Sciatic nerve (tissue), 2 donors: ENCODE measurements at regions not wholly inside any gene's neighbourhood (a gene's known extent, or its start where the extent isn't known, plus 50 kb on each side); places are given as distances from the start of the nearest gene placed in this dataset.
A peak's percentile ranks its signal among the peaks of the same experiment; 100 is the strongest.

Experiments
- ATAC-seq: fragments of 200-7000 bp; cut with Tn5 transposase; one replicate; pipeline ENCODE4 v1.9.1; 2020; ENCODE audit warnings: mild to moderate bottlenecking, moderate library complexity
- DNase-seq: peaks from one replicate; pipeline ENCODE4 v3.0.0-alpha.2; 2020; ENCODE audit warnings: low spot score
- intact Hi-C: fragments of 100-400 bp; cut with DNase I; formaldehyde crosslinking; loops from one replicate; pipeline ENCODE4 v1.14.2; 2022
- donor health status: DM: no; HTN: no; CAD: no.
- donor health status: DM: no; HTN: no; CAD: no.

- ATAC-seq: peak; percentile 87
- peak; percentile 98 for DNase-seq
- intact Hi-C loops: loop anchor here (10.0 kb wide), 1 partner anchor 109 kb away; no protein-coding TSS in a partner anchor
Observed at GRCh38 chr9:129495620-129496472, 125.1 kb downstream of the C9orf50 start.

GRCh38 chr9:129494113-129494789 lies 126.7 kb downstream of the C9orf50 start:
- no peak for DNase-seq
- intact Hi-C loops: loop anchor here (10.0 kb wide), 1 partner anchor 111 kb away; no protein-coding TSS in a partner anchor
- no peak for ATAC-seq

GRCh38 chr9:129493706-129494047 lies 127.2 kb downstream of the C9orf50 start:
- intact Hi-C loops: loop anchor here (10.0 kb wide), 1 partner anchor 111 kb away; no protein-coding TSS in a partner anchor
- ATAC-seq (no peak), DNase-seq (no peak)

GRCh38 chr9:129493002-129493705 lies 127.7 kb downstream of the C9orf50 start:
- intact Hi-C loops: loop anchor here (10.0 kb wide), 1 partner anchor 112 kb away; no protein-coding TSS in a partner anchor
- DNase-seq (no peak), ATAC-seq (no peak)

- ATAC-seq (no peak), DNase-seq (no peak)
- intact Hi-C loops: loop anchor here (10.0 kb wide), 1 partner anchor 113 kb away; no protein-coding TSS in a partner anchor
Observed at GRCh38 chr9:129491487-129491855, 129.4 kb downstream of the C9orf50 start.

GRCh38 chr9:129490583-129491486 lies 130.1 kb downstream of the C9orf50 start:
- DNase-seq (no peak), ATAC-seq (no peak)
- intact Hi-C loops: loop anchor here (10.0 kb wide), 1 partner anchor 114 kb away; no protein-coding TSS in a partner anchor

GRCh38 chr9:129489838-129490582 lies 130.9 kb downstream of the C9orf50 start:
- intact Hi-C loops: loop anchor here (5.0 to 10.0 kb wide), 3 partner anchors 115 to 345 kb away; partner anchors contain the start of gene IER5L
- ATAC-seq: peak; percentile 0

GRCh38 chr9:129487658-129488483 lies 133.0 kb downstream of the C9orf50 start:
- no peak for DNase-seq
- intact Hi-C loops: loop anchor here (5.0 to 10.0 kb wide), 2 partner anchors 311 to 343 kb away; partner anchors contain the start of gene IER5L
- peak; percentile 4 for ATAC-seq

More at GRCh38 chr9:129489838-129490582, 130.9 kb downstream of the C9orf50 start:
- no peak for DNase-seq

- intact Hi-C loops: loop anchor here (5.0 to 10.0 kb wide), 2 partner anchors 310 to 342 kb away; partner anchors contain the start of gene IER5L
Observed at GRCh38 chr9:129486756-129487657, 133.9 kb downstream of the C9orf50 start.

GRCh38 chr9:129485145-129485774 lies 135.6 kb downstream of the C9orf50 start:
- DNase-seq: no peak

More at GRCh38 chr9:129486756-129487657, 133.9 kb downstream of the C9orf50 start:
- peak; percentile 62 for ATAC-seq
- peak; percentile 89 for DNase-seq

GRCh38 chr9:129484352-129485000 lies 136.4 kb downstream of the C9orf50 start:
- intact Hi-C loops: loop anchor here (10.0 kb wide), 1 partner anchor 340 kb away; no protein-coding TSS in a partner anchor
- DNase-seq (no peak), ATAC-seq (no peak)

More at GRCh38 chr9:129485145-129485774, 135.6 kb downstream of the C9orf50 start:
- intact Hi-C loops: loop anchor here (5.0 to 10.0 kb wide), 2 partner anchors 308 to 340 kb away; partner anchors contain the start of gene IER5L
- ATAC-seq: no peak

- intact Hi-C loops: loop anchor here (10.0 kb wide), 1 partner anchor 339 kb away; no protein-coding TSS in a partner anchor
- peak; percentile 74 for ATAC-seq
- DNase-seq: peak; percentile 93
Observed at GRCh38 chr9:129483415-129484351, 137.2 kb downstream of the C9orf50 start.
